OCI-LY7 (cell line): ENCODE measurements at regions not wholly inside any gene's neighbourhood (a gene's known extent, or its start where the extent isn't known, plus 50 kb on each side); places are given as distances from the start of the nearest gene placed in this dataset.

Experiments used
- BruUV-seq: library from RNA; stranded (reverse); fragments of 400-500 nt; replicated peaks from 2 replicates; lab custom pipeline; 2021; lab: Mats Ljungman, UMichigan
- CTCF ChIA-PET: fragments of 300-600 bp; sonication (Branson Sonifier 250); formaldehyde crosslinking; loops from one replicate; lab custom pipeline; 2022; ENCODE audit warnings: antibody characterized with exemption; ENCODE audit not compliant: unreplicated experiment; lab: Charles Lee
- POLR2A ChIA-PET: fragments of 300-600 bp; sonication (Branson Sonifier 250); formaldehyde crosslinking; loops from one replicate; lab custom pipeline; 2022; ENCODE audit warnings: antibody characterized with exemption; lab: Charles Lee
- DNase-seq: peaks from one replicate; pipeline ENCODE4 v3.0.0-alpha.2; 2015; ENCODE audit warnings: low spot score
- H2AFZ ChIP-seq: fragments of 200-600 bp; sonication (generic), shearing (Covaris generic); 2 replicates; pipeline ENCODE4 v1.6.1; 2014; ENCODE audit warnings: mild to moderate bottlenecking, antibody characterized with exemption, low read length, moderate library complexity
- H3K27ac ChIP-seq: fragments of 200-600 bp; sonication (generic); 2 replicates; pipeline ENCODE4 v1.5.1; 2014; ENCODE audit warnings: mixed run types, low read depth, mild to moderate bottlenecking, moderate library complexity, low read length, inconsistent platforms; ENCODE audit not compliant: poor library complexity, severe bottlenecking
- H3K36me3 ChIP-seq: fragments of 200-600 bp; sonication (generic); 2 replicates; pipeline ENCODE4 v1.6.1; 2014; ENCODE audit warnings: mild to moderate bottlenecking, antibody characterized with exemption, low read length, moderate library complexity, mixed read lengths; ENCODE audit not compliant: insufficient read depth
- H3K4me1 ChIP-seq: fragments of 200-600 bp; sonication (generic); 2 replicates; pipeline ENCODE4 v1.5.1; 2014; ENCODE audit warnings: mild to moderate bottlenecking, low read length; ENCODE audit not compliant: insufficient read depth, poor library complexity, severe bottlenecking
- H3K4me2 ChIP-seq: fragments of 200-600 bp; sonication (generic); 2 replicates; pipeline ENCODE4 v1.6.1; 2014; ENCODE audit warnings: mild to moderate bottlenecking, low read length
- H3K4me3 ChIP-seq: fragments of 200-600 bp; sonication (generic); 2 replicates; pipeline ENCODE4 v1.5.1; 2014; ENCODE audit warnings: mild to moderate bottlenecking, low read depth, low read length; ENCODE audit not compliant: poor library complexity, severe bottlenecking
- H3K79me2 ChIP-seq: fragments of 200-600 bp; sonication (generic); 2 replicates; pipeline ENCODE4 v1.6.1; 2016; ENCODE audit warnings: low read depth, mild to moderate bottlenecking, low read length, moderate library complexity, mixed read lengths; ENCODE audit not compliant: insufficient read depth
- H3K9me2 ChIP-seq: fragments of 200-600 bp; sonication (generic); 2 replicates; pipeline ENCODE4 v1.6.1; 2016; ENCODE audit warnings: mild to moderate bottlenecking, low read length, mixed read lengths; ENCODE audit not compliant: insufficient read depth
- H3K9me3 ChIP-seq: fragments of 200-600 bp; sonication (generic); 2 replicates; pipeline ENCODE4 v1.6.1; 2014; ENCODE audit warnings: mild to moderate bottlenecking, mixed run types, low read length, mixed read lengths
- H4K20me1 ChIP-seq: fragments of 200-600 bp; sonication (generic); 2 replicates; pipeline ENCODE4 v1.6.1; 2014; ENCODE audit warnings: mild to moderate bottlenecking, antibody characterized with exemption, low read length, moderate library complexity, mixed read lengths; ENCODE audit not compliant: insufficient read depth
- CTCF ChIP-seq: fragments of 200-600 bp; sonication (generic); conservative IDR thresholded peaks from 2 replicates; pipeline ENCODE4 v1.5.1; 2014; ENCODE audit warnings: mild to moderate bottlenecking, antibody characterized with exemption, low read length, moderate library complexity, mixed read lengths
- EZH2phosphoT487 ChIP-seq: fragments of 200-600 bp; sonication (generic); IDR thresholded peaks from 2 replicates; pipeline ENCODE4 v1.6.1; 2018; ENCODE audit warnings: low read depth, borderline replicate concordance, mild to moderate bottlenecking, mixed run types, antibody characterized with exemption, low read length, moderate library complexity, mixed read lengths
- intact Hi-C: fragments of 100-400 bp; cut with micrococcal nuclease; formaldehyde crosslinking; loops from one replicate; pipeline ENCODE4 v1.10.0; 2022; ENCODE audit not compliant: unreplicated experiment

GRCh38 chr17:33370401-33370800 is 77.3 kb upstream of the ASIC2 start:
- Histone ChIP-seq H2AFZ (no peak overlapping the region), H3K9me2 (no peaks in the 10 kb centered on the region), H3K9me3 (no peaks in the 10 kb centered on the region), H3K79me2 (no peaks in the 10 kb centered on the region), H3K36me3 (no peaks in the 10 kb centered on the region), H3K27ac (no peak overlapping the region), H4K20me1 (no peaks in the 10 kb centered on the region), H3K4me1 (no peaks in the 10 kb centered on the region), H3K4me2 (no peak overlapping the region), H3K4me3 (no peak overlapping the region)
- intact Hi-C loops: no loop called here
- BruUV-seq: no TSS peak
- TF ChIP-seq CTCF (no peak), EZH2phosphoT487 (no peak)
- ChIA-PET POLR2A (no interaction called here), CTCF (no interaction called here)
- no peak for DNase-seq

- Histone ChIP-seq H3K4me3 (no peak overlapping the region), H3K4me2 (no peak overlapping the region), H3K27ac (no peak overlapping the region), H3K79me2 (no peaks in the 10 kb centered on the region), H3K9me2 (no peaks in the 10 kb centered on the region), H3K4me1 (no peaks in the 10 kb centered on the region), H2AFZ (no peak overlapping the region), H4K20me1 (no peaks in the 10 kb centered on the region), H3K36me3 (no peaks in the 10 kb centered on the region), H3K9me3 (no peaks in the 10 kb centered on the region)
- TF ChIP-seq CTCF: no peak
- TF ChIP-seq EZH2phosphoT487: no peak
- DNase-seq: no peak
- ChIA-PET CTCF (no interaction called here), POLR2A (no interaction called here)
- intact Hi-C loops: no loop called here
- no TSS peak for BruUV-seq
Observed at GRCh38 chr17:33371377-33371776, 78.3 kb upstream of the ASIC2 start.

- DNase-seq: no peak
- no peaks in the 10 kb centered on the region for H3K36me3 ChIP-seq
- no peak overlapping the region for H3K4me2 ChIP-seq
- H2AFZ ChIP-seq: no peak overlapping the region
- H4K20me1 ChIP-seq: no peaks in the 10 kb centered on the region
- ChIA-PET POLR2A (no interaction called here), CTCF (no interaction called here)
- H3K4me1 ChIP-seq: no peaks in the 10 kb centered on the region
- H3K79me2 ChIP-seq: no peaks in the 10 kb centered on the region
- intact Hi-C loops: no loop called here
- H3K9me2 ChIP-seq: no peaks in the 10 kb centered on the region
- H3K9me3 ChIP-seq: no peaks in the 10 kb centered on the region
- no TSS peak for BruUV-seq
- no peak for TF ChIP-seq CTCF
- TF ChIP-seq EZH2phosphoT487: no peak
- no peak overlapping the region for H3K4me3 ChIP-seq
- no peak overlapping the region for H3K27ac ChIP-seq
Observed at GRCh38 chr17:33373273-33373672, 80.2 kb upstream of the ASIC2 start.
